HEK293T (cell line): ENCODE measurements at regions not wholly inside any gene's neighbourhood (a gene's known extent, or its start where the extent isn't known, plus 50 kb on each side); places are given as distances from the start of the nearest gene placed in this dataset.

Experiments
- ARNT ChIP-seq: fragments of 450-650 bp; IDR thresholded peaks from 2 replicates; pipeline ENCODE4 v1.6.1; 2017; ENCODE audit warnings: mild to moderate bottlenecking
- CTBP1 ChIP-seq: fragments of 450-650 bp; IDR thresholded peaks from 2 replicates; pipeline ENCODE4 v1.6.1; 2016; ENCODE audit warnings: borderline replicate concordance
- ELF4 ChIP-seq: fragments of 450-650 bp; IDR thresholded peaks from 2 replicates; pipeline ENCODE4 v1.6.1; 2017; ENCODE audit warnings: antibody characterized with exemption
- FOXA1 ChIP-seq: fragments of 450-650 bp; IDR thresholded peaks from 2 replicates; pipeline ENCODE4 v1.6.1; 2016; ENCODE audit warnings: mild to moderate bottlenecking
- FOXM1 ChIP-seq: fragments of 450-650 bp; IDR thresholded peaks from 2 replicates; pipeline ENCODE4 v1.6.1; 2017; ENCODE audit warnings: mild to moderate bottlenecking, borderline replicate concordance
- PKNOX1 ChIP-seq: fragments of 450-650 bp; IDR thresholded peaks from 2 replicates; pipeline ENCODE4 v1.6.1; 2016
- SP1 ChIP-seq: fragments of 450-650 bp; IDR thresholded peaks from 2 replicates; pipeline ENCODE4 v1.6.1; 2017
- SUZ12 ChIP-seq: fragments of 450-650 bp; IDR thresholded peaks from 2 replicates; pipeline ENCODE4 v1.6.1; 2016; ENCODE audit warnings: mild to moderate bottlenecking
- ZNF384 ChIP-seq: fragments of 450-650 bp; IDR thresholded peaks from 2 replicates; pipeline ENCODE4 v1.6.1; 2016

- TF ChIP-seq ELF4 (no peak), FOXA1 (no peak), ZNF384 (no peak), ARNT (no peak), SP1 (no peak), CTBP1 (no peak), FOXM1 (no peak), PKNOX1 (no peak), SUZ12 (no peak)
These were observed 150.3 kb downstream of the UBE2E3 start for GRCh38 chr2:181130686-181131085.
